OCI-LY1 (cell line): ENCODE measurements at regions not wholly inside any gene's neighbourhood (a gene's known extent, or its start where the extent isn't known, plus 50 kb on each side); places are given as distances from the start of the nearest gene placed in this dataset.

ENCODE experiments used
- H2AFZ ChIP-seq: fragments of 200-600 bp; sonication (generic), shearing (Covaris generic); 2 replicates; pipeline ENCODE4 v1.6.0; 2014; ENCODE audit warnings: antibody characterized with exemption, mild to moderate bottlenecking, low read length
- H3F3A ChIP-seq: fragments of 200-600 bp; sonication (generic), shearing (Covaris generic); 2 replicates; pipeline ENCODE4 v1.6.0; 2014; ENCODE audit warnings: mild to moderate bottlenecking, antibody characterized with exemption, low read length, moderate library complexity; ENCODE audit not compliant: insufficient read depth
- H3K27ac ChIP-seq: fragments of 200-600 bp; sonication (generic); 2 replicates; pipeline ENCODE4 v1.5.1; 2014; ENCODE audit warnings: low read length, mixed run types, mild to moderate bottlenecking, low read depth; ENCODE audit not compliant: poor library complexity, severe bottlenecking
- H3K27me3 ChIP-seq: fragments of 200-600 bp; sonication (generic); 2 replicates; pipeline ENCODE4 v1.6.0; 2014; ENCODE audit warnings: antibody characterized with exemption, mild to moderate bottlenecking, low read length, moderate library complexity; ENCODE audit not compliant: insufficient read depth
- H3K36me3 ChIP-seq: fragments of 200-600 bp; sonication (generic); 2 replicates; pipeline ENCODE4 v1.6.1; 2014; ENCODE audit warnings: mild to moderate bottlenecking, antibody characterized with exemption, low read length, moderate library complexity, mixed read lengths; ENCODE audit not compliant: insufficient read depth
- H3K4me1 ChIP-seq: fragments of 200-600 bp; sonication (generic); 2 replicates; pipeline ENCODE4 v1.5.1; 2014; ENCODE audit warnings: mild to moderate bottlenecking, low read length, moderate library complexity; ENCODE audit not compliant: insufficient read depth, severe bottlenecking
- H3K4me2 ChIP-seq: fragments of 200-600 bp; sonication (generic), shearing (Covaris generic); 2 replicates; pipeline ENCODE4 v1.6.1; 2014; ENCODE audit warnings: low read length
- H3K4me3 ChIP-seq: fragments of 200-600 bp; sonication (generic); 2 replicates; pipeline ENCODE4 v1.5.1; 2014; ENCODE audit warnings: low read length, low read depth, mild to moderate bottlenecking, mixed read lengths; ENCODE audit not compliant: poor library complexity, severe bottlenecking
- H3K79me2 ChIP-seq: fragments of 200-600 bp; shearing (Covaris generic); 2 replicates; pipeline ENCODE4 v1.6.1; 2016; ENCODE audit warnings: mixed run types, low read length, mixed read lengths; ENCODE audit not compliant: insufficient read depth
- H3K9ac ChIP-seq: fragments of 200-600 bp; sonication (generic), shearing (Covaris generic); 2 replicates; pipeline ENCODE4 v1.6.1; 2014; ENCODE audit warnings: mild to moderate bottlenecking, low read length, mixed read lengths
- H3K9me2 ChIP-seq: fragments of 200-600 bp; sonication (generic), shearing (Covaris generic); 2 replicates; pipeline ENCODE4 v1.6.1; 2014; ENCODE audit warnings: low read depth, mild to moderate bottlenecking, low read length, mixed read lengths
- H3K9me3 ChIP-seq: fragments of 200-600 bp; shearing (Covaris generic); 2 replicates; pipeline ENCODE4 v1.6.1; 2014; ENCODE audit warnings: low read length, mixed read lengths
- H4K20me1 ChIP-seq: fragments of 200-600 bp; sonication (generic), shearing (Covaris generic); 2 replicates; pipeline ENCODE4 v1.6.0; 2016; ENCODE audit warnings: mild to moderate bottlenecking, low read length; ENCODE audit not compliant: insufficient read depth
- EZH2 ChIP-seq: fragments of 200-600 bp; sonication (generic), shearing (Covaris generic); IDR thresholded peaks from 2 replicates; pipeline ENCODE4 v1.8.0; 2017; ENCODE audit warnings: borderline replicate concordance, mixed run types, mild to moderate bottlenecking, antibody characterized with exemption, low read length, moderate library complexity, mixed read lengths
- TF ChIP-seq, protein P1 (sequence below): fragments of 200-600 bp; sonication (generic), shearing (Covaris generic); IDR thresholded peaks from 2 replicates; pipeline ENCODE4 v1.5.1; 2017; ENCODE audit warnings: mild to moderate bottlenecking, antibody characterized with exemption, low read length, moderate library complexity, mixed read lengths

DNA sequence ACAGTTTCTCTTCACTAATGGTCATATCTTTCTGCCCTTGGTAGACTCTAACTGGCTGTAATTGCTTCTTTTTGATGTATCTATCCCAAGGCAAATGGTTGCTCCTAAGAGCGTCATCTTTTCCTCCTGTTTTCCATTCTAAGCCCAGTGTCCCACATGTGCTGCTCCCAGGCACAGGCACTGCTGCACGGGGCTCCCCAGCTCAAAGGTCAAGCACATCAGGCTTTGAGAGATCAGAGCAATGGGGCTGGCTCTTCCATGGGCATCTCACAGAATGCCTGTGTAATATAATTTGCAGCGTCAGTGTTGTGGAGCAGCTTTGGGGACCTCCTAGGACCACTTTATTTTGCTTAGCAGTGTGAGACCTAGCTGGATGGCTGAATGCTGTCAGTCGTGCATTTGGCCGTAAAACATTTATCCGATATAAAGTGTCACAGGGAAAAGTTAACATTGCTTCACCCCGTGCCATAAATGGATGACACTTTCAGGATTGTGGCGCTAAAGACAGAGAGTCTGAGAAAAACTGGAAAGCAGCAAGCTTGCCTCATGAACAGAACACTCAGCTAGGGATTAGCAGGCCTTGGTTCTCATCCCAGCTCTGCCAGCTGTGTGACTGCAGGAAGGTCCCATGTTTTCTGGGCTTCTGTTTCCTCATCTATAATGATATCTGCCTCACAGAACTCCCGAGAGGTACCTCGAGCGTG lies 277.5 kb upstream of the TBL1XR1 start:
- H2AFZ ChIP-seq: no peak overlapping the region
- H3K27ac ChIP-seq: no peak overlapping the region
- H3K4me3 ChIP-seq: no peak overlapping the region
- no peaks in the 10 kb centered on the region for H4K20me1 ChIP-seq
- H3K79me2 ChIP-seq: no peaks in the 10 kb centered on the region
- no peaks in the 10 kb centered on the region for H3K36me3 ChIP-seq
- no peaks in the 10 kb centered on the region for H3K4me1 ChIP-seq
- TF ChIP-seq, protein P1, sequence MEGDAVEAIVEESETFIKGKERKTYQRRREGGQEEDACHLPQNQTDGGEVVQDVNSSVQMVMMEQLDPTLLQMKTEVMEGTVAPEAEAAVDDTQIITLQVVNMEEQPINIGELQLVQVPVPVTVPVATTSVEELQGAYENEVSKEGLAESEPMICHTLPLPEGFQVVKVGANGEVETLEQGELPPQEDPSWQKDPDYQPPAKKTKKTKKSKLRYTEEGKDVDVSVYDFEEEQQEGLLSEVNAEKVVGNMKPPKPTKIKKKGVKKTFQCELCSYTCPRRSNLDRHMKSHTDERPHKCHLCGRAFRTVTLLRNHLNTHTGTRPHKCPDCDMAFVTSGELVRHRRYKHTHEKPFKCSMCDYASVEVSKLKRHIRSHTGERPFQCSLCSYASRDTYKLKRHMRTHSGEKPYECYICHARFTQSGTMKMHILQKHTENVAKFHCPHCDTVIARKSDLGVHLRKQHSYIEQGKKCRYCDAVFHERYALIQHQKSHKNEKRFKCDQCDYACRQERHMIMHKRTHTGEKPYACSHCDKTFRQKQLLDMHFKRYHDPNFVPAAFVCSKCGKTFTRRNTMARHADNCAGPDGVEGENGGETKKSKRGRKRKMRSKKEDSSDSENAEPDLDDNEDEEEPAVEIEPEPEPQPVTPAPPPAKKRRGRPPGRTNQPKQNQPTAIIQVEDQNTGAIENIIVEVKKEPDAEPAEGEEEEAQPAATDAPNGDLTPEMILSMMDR: no peak
- no peak for TF ChIP-seq EZH2
- no peak overlapping the region for H3K4me2 ChIP-seq
- no peaks in the 10 kb centered on the region for H3K9me2 ChIP-seq
- no peak overlapping the region for H3K9ac ChIP-seq
- no peaks in the 10 kb centered on the region for H3K9me3 ChIP-seq
- H3K27me3 ChIP-seq: no peaks in the 10 kb centered on the region
- H3F3A ChIP-seq: no peaks in the 10 kb centered on the region

- no peak for TF ChIP-seq EZH2
- TF ChIP-seq, protein P1: no peak
- Histone ChIP-seq H3K4me2 (no peak overlapping the region), H3K27ac (no peak overlapping the region), H3K9me3 (no peaks in the 10 kb centered on the region), H4K20me1 (no peaks in the 10 kb centered on the region), H3K36me3 (no peaks in the 10 kb centered on the region), H3K79me2 (no peaks in the 10 kb centered on the region), H3K9me2 (no peaks in the 10 kb centered on the region), H3K4me1 (no peaks in the 10 kb centered on the region), H2AFZ (no peak overlapping the region), H3K9ac (no peak overlapping the region), H3K4me3 (no peak overlapping the region), H3K27me3 (no peaks in the 10 kb centered on the region), H3F3A (no peaks in the 10 kb centered on the region)
These were observed 278.0 kb upstream of the TBL1XR1 start for GRCh38 chr3:177475356-177475665.

GRCh38 chr3:177476495-177476894 lies 279.2 kb upstream of the TBL1XR1 start:
- H3K36me3 ChIP-seq: no peaks in the 10 kb centered on the region
- H3K4me1 ChIP-seq: no peaks in the 10 kb centered on the region
- H2AFZ ChIP-seq: no peak overlapping the region
- TF ChIP-seq, protein P1: no peak
- no peak for TF ChIP-seq EZH2
- H3K79me2 ChIP-seq: no peaks in the 10 kb centered on the region
- H4K20me1 ChIP-seq: no peaks in the 10 kb centered on the region
- H3K4me3 ChIP-seq: no peak overlapping the region
- no peak overlapping the region for H3K9ac ChIP-seq
- no peaks in the 10 kb centered on the region for H3F3A ChIP-seq
- no peak overlapping the region for H3K27ac ChIP-seq
- no peaks in the 10 kb centered on the region for H3K9me2 ChIP-seq
- H3K9me3 ChIP-seq: no peaks in the 10 kb centered on the region
- no peaks in the 10 kb centered on the region for H3K27me3 ChIP-seq
- no peak overlapping the region for H3K4me2 ChIP-seq
